LNCaP clone FGC (cell line): ENCODE measurements at regions not wholly inside any gene's neighbourhood (a gene's known extent, or its start where the extent isn't known, plus 50 kb on each side); places are given as distances from the start of the nearest gene placed in this dataset.

Experiments
- DNase-seq: peaks from one replicate; pipeline ENCODE4 v3.0.0-alpha.2; 2011; ENCODE audit warnings: low read depth
- H3K4me3 ChIP-seq: 2 replicates; pipeline ENCODE4 v1.5.1; 2011; ENCODE audit warnings: mild to moderate bottlenecking, low read depth, low read length, control low read depth
- TF ChIP-seq, protein P1 (sequence below): IDR thresholded peaks from 2 replicates; pipeline ENCODE4 v1.5.1; 2012; ENCODE audit warnings: mild to moderate bottlenecking; ENCODE audit not compliant: control insufficient read depth, insufficient read depth; ENCODE audit errors: extremely low read depth

DNA sequence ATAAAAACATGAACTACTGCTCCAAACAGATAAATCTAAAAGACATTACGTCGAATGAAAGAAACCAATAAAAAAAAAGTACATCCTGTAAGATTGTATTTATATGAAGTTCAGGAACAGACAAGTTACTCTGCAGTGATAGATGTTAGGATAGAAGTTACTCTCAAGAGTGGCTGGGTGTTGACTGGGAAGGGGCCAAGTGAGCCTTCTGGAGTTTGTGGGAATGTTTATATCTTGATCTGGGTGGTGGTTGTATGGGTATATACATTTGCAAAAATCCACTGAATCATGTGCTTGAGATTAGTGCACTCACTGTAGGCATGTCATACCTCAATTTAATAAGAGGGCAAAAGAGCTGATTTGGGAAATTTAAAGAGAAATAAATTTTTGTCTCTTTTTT lies 485.8 kb downstream of the ARHGEF28 start:
- H3K4me3 ChIP-seq = no peak overlapping the region
- TF ChIP-seq, protein P1, sequence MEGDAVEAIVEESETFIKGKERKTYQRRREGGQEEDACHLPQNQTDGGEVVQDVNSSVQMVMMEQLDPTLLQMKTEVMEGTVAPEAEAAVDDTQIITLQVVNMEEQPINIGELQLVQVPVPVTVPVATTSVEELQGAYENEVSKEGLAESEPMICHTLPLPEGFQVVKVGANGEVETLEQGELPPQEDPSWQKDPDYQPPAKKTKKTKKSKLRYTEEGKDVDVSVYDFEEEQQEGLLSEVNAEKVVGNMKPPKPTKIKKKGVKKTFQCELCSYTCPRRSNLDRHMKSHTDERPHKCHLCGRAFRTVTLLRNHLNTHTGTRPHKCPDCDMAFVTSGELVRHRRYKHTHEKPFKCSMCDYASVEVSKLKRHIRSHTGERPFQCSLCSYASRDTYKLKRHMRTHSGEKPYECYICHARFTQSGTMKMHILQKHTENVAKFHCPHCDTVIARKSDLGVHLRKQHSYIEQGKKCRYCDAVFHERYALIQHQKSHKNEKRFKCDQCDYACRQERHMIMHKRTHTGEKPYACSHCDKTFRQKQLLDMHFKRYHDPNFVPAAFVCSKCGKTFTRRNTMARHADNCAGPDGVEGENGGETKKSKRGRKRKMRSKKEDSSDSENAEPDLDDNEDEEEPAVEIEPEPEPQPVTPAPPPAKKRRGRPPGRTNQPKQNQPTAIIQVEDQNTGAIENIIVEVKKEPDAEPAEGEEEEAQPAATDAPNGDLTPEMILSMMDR = no peak
- peak; percentile 67 for DNase-seq

DNA sequence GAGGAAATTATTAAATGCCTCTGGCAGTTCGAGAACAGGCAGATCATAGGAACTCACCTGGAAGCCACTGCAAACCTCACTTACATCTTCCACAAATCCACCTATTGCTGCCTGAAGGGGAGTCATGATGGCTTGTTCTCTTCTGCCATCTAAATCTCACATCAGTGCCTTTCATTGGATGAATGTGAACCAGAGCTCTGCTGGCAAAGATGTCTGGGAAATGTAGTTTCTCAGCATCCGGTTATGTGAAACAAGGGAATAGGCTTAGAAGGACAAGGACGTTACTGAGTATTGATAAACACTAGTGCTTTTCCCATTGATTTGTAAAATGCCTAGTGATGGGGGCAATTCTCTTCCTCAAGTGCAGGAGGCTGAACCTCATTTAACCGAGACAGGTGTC lies 483.3 kb downstream of the ARHGEF28 start:
- no peak for DNase-seq
- no peak overlapping the region for H3K4me3 ChIP-seq
- TF ChIP-seq, protein P1 = no peak

DNA sequence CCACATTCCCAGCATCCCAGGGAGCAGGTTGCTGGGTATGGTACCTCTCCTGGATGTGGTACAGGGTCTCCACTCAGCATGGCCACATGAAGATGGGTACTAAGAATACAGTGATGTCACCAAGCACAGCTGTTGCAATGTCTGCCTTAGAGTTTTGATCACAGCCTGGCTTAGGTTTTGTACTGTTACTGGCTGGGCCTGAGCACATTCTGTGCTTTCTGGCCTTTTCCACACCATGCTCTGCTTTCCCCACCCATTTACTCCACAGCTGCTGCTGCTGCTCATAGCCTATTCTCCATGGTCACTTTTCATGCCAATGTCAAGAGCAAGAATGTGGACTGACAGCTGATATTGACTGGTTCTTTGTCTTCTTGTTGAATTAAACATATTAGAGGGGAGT lies 481.9 kb downstream of the ARHGEF28 start:
- no peak for DNase-seq
- H3K4me3 ChIP-seq = no peak overlapping the region
- TF ChIP-seq, protein P1 = no peak

DNA sequence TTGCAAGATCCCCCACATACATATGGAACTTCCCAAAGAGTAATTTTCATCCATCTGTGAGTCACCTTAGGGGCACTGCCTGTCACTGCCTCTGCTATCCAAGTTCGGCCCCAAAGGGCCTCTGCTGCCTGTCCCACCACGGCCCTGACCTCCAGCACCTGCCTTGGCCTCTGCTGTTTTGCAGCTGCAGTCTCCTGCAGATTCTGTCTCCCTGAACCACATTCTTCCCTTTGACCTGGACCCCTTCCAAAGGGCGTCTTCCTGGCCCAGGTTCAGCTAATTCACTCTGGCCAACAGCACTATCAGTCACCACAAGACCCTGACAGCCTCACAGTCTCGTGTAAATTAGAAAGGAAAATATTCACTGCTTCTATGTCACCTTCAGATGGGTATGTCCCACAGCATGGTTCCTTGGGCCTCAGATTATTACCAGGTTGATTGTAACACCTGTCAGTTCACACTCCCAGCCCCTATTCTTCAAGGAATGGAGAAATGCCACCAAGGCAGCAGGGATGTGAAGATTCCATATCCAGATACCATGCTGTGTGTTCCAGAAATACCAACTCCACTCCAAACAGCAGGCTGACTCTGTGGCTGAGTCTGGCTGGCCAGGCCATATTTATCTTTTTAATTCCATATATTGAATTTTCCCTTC lies 479.3 kb downstream of the ARHGEF28 start:
- no peak overlapping the region for H3K4me3 ChIP-seq
- TF ChIP-seq, protein P1 = no peak
- no peak for DNase-seq

DNA sequence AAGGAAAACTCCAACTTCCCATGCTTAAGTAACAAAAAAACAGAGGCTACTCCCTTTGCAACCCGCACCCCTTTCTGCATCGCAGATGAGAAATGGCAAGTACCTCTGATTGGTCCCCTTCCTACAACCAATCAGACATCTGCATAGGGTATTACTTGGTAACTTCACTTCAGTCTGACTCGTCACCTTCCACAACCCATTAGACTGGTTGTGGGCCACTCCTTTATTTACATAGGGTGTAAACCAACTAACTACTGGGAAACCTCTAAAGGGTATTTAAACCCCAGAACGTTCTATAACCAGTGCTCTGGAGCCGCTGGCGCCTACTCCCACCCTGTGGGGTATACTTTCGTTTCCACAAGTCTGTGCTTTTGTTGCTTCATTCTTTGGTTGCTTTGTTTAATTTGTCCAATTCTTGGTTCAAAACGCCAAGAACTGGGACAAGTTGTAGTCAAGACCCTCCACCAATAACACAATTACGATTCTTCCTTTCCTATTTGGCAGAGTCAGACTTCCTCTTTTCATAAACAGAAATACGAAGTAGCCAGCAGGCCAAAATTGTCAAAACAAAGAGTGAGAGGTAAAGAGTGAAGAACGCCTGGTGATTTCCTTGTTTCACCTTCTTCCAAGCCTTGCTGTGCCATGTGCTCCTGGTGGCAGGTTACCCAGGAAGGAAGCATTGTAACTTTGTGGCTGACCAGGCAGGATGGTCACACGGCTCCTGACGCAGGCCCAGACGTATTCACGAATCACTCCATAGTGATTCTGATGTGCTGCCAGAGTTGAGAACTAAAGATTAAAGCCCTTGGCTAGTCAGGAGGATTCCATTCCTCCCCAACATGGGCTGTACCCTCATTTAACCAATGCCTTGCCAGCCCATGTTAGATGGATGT lies 477.4 kb downstream of the ARHGEF28 start:
- no peak for DNase-seq
- TF ChIP-seq, protein P1 = no peak
- no peak overlapping the region for H3K4me3 ChIP-seq

DNA sequence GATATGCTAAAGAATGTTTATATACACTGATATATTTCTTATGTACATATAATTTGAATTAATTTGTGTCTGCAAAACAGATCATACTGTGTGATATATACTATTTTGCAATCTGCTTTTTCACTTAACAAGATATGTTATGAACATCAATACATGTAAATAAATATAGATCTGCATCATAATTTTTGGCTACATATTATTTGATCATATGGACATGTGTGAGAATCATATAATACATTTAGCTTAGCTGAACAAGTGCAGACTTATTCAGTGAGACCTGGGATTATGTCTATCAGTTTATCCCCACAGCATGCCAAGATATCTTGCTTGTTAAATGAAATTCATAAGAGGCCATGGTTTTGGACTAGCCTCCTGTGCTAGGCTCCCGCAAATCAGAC lies 474.3 kb downstream of the ARHGEF28 start:
- H3K4me3 ChIP-seq = no peak overlapping the region
- no peak for DNase-seq
- TF ChIP-seq, protein P1 = no peak
